NCI-H187 (cell line): ENCODE measurements at regions not wholly inside any gene's neighbourhood (a gene's known extent, or its start where the extent isn't known, plus 50 kb on each side); places are given as distances from the start of the nearest gene placed in this dataset.
A peak's percentile ranks its signal among the peaks of the same experiment; 100 is the strongest.

Experiments
- DNase-seq, 2 experiments: peaks; one replicate each; lab custom pipeline; 2025; lab: John Stamatoyannopoulos, UW

GRCh38 chr9:115254287-115255180 is 136.6 kb upstream of the TNC start:
- no peak for DNase-seq

GRCh38 chr9:115261656-115262081 is 143.7 kb upstream of the TNC start:
- no peak for DNase-seq

GRCh38 chr9:115262477-115262876 is 144.5 kb upstream of the TNC start:
- DNase-seq: peak; percentile 40 to 59

GRCh38 chr9:115262952-115263351 is 145.0 kb upstream of the TNC start:
- DNase-seq: no peak

- no peak for DNase-seq
Observed at GRCh38 chr9:115263371-115264075, 145.6 kb upstream of the TNC start.

- no peak for DNase-seq
Observed at GRCh38 chr9:115264313-115264712, 146.4 kb upstream of the TNC start.

- no peak for DNase-seq
Observed at GRCh38 chr9:115267790-115268189, 149.8 kb upstream of the TNC start.

- DNase-seq: no peak
Observed at GRCh38 chr9:115275753-115276152, 157.8 kb upstream of the TNC start.

GRCh38 chr9:115276621-115277020 is 158.7 kb upstream of the TNC start:
- no peak for DNase-seq

- no peak for DNase-seq
Observed at GRCh38 chr9:115277301-115277700, 159.3 kb upstream of the TNC start.

GRCh38 chr9:115278326-115279035 is 160.5 kb upstream of the TNC start:
- DNase-seq: no peak

- DNase-seq: no peak
Observed at GRCh38 chr9:115283395-115283794, 165.4 kb upstream of the TNC start.

GRCh38 chr9:115285836-115286235 is 167.9 kb upstream of the TNC start:
- DNase-seq: no peak

- DNase-seq: no peak
Observed at GRCh38 chr9:115286411-115286810, 168.5 kb upstream of the TNC start.

GRCh38 chr9:115289757-115290208 is 171.8 kb upstream of the TNC start:
- no peak for DNase-seq

GRCh38 chr9:115291841-115292240 is 173.9 kb upstream of the TNC start:
- no peak for DNase-seq

- no peak for DNase-seq
Observed at GRCh38 chr9:115292584-115293279, 174.8 kb upstream of the TNC start.

- no peak for DNase-seq
Observed at GRCh38 chr9:115295734-115296133, 177.8 kb upstream of the TNC start.

- DNase-seq: no peak
Observed at GRCh38 chr9:115296831-115297565, 179.0 kb upstream of the TNC start.

GRCh38 chr9:115300116-115300515 is 182.2 kb upstream of the TNC start:
- DNase-seq: no peak

- no peak for DNase-seq
Observed at GRCh38 chr9:115300874-115301273, 182.9 kb upstream of the TNC start.
